ENCODE measurements at regions not wholly inside any gene's neighbourhood (a gene's known extent, or its start where the extent isn't known, plus 50 kb on each side); places are given as distances from the start of the nearest gene placed in this dataset.

- TF ChIP-seq, protein P1, sequence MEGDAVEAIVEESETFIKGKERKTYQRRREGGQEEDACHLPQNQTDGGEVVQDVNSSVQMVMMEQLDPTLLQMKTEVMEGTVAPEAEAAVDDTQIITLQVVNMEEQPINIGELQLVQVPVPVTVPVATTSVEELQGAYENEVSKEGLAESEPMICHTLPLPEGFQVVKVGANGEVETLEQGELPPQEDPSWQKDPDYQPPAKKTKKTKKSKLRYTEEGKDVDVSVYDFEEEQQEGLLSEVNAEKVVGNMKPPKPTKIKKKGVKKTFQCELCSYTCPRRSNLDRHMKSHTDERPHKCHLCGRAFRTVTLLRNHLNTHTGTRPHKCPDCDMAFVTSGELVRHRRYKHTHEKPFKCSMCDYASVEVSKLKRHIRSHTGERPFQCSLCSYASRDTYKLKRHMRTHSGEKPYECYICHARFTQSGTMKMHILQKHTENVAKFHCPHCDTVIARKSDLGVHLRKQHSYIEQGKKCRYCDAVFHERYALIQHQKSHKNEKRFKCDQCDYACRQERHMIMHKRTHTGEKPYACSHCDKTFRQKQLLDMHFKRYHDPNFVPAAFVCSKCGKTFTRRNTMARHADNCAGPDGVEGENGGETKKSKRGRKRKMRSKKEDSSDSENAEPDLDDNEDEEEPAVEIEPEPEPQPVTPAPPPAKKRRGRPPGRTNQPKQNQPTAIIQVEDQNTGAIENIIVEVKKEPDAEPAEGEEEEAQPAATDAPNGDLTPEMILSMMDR (IDR thresholded peaks at IDR 0.05; ENCODE audit: low read depth, low read length, missing control alignments) = no peak
- no peak overlapping the region for H3K4me3 ChIP-seq (ENCODE audit: low read depth, low read length)
- no peak for DNase-seq (ENCODE audit: low read depth)
Observed at GRCh38 chr1:238549137-238549536, 658.4 kb upstream of the ZP4 start.

GRCh38 chr1:238546118-238546517 is 655.4 kb upstream of the ZP4 start:
- H3K4me3 ChIP-seq (ENCODE audit: low read depth, low read length) = no peak overlapping the region
- TF ChIP-seq, protein P1 (IDR thresholded peaks at IDR 0.05; ENCODE audit: low read depth, low read length, missing control alignments) = no peak
- no peak for DNase-seq (ENCODE audit: low read depth)

DNA sequence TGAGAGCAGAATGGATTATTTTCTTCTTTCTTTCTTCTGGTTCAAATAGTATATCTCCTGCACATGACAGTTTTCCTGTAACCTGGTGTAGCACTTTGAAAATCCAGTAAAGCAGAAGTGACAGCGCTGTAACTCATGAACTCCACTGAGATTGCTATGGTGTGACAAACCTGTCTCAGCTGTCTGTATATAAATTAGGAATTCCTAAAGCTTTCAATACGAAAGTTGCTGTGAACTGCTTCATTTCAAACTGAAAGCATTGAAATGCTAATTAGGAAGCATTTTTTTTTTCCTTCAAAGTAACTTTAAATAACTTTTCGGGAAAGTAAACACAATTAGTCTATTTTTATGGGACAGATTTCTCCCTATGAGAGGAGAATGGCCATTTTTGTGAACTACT is 646.9 kb upstream of the ZP4 start:
- no peak overlapping the region for H3K4me3 ChIP-seq (ENCODE audit: low read depth, low read length)
- no peak for DNase-seq (ENCODE audit: low read depth)
- TF ChIP-seq, protein P1 (IDR thresholded peaks at IDR 0.05; ENCODE audit: low read depth, low read length, missing control alignments) = no peak

GRCh38 chr1:238530209-238530851 is 639.6 kb upstream of the ZP4 start:
- H3K4me3 ChIP-seq (ENCODE audit: low read depth, low read length) = no peak overlapping the region
- TF ChIP-seq, protein P1 (IDR thresholded peaks at IDR 0.05; ENCODE audit: low read depth, low read length, missing control alignments) = no peak
- DNase-seq (ENCODE audit: low read depth) = no peak

DNA sequence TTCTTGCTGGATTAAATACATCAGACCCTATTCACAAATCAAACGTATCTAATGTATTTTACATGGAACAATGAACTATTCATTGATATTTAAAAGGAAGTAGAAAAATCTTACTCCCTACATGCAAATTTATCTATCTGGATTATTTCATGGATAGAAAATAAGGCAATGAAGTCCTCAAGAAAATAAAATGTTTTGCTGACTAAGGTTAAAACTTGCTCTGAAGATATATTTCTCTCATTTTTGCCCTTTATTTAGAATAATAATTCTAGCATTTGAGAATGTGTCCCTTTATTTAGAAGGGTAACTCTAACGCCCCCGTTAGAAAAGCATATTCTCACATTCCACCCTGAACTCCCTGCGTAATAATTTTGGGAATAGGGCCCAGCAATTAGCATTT is 627.0 kb upstream of the ZP4 start:
- no peak overlapping the region for H3K4me3 ChIP-seq (ENCODE audit: low read depth, low read length)
- DNase-seq (ENCODE audit: low read depth) = no peak

GRCh38 chr1:238501290-238501689 is 610.6 kb upstream of the ZP4 start:
- H3K4me3 ChIP-seq (ENCODE audit: low read depth, low read length) = no peak overlapping the region
- DNase-seq (ENCODE audit: low read depth) = no peak
- TF ChIP-seq, protein P1 (IDR thresholded peaks at IDR 0.05; ENCODE audit: low read depth, low read length, missing control alignments) = no peak

More for the DNA sequence above, 627.0 kb upstream of the ZP4 start:
- TF ChIP-seq, protein P1 (IDR thresholded peaks at IDR 0.05; ENCODE audit: low read depth, low read length, missing control alignments) = no peak

DNA sequence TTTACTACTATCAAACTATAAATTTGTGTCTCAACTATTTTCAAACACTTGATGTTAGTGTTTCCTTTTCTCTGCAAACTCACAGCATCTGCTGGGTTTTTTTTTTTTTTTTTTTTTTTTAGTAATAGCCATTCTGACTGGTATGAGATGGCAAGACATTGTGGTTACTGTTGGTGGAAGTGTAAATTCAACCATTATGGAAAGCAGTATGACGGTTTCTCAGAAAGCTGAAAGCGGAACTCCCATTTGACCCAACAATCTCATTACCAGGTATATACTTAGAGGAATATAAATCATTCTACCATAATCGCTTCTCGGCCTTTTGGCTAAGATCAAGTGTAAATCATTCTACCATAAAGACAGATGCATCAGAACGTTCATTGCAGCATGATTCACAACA is 608.3 kb upstream of the ZP4 start:
- no peak overlapping the region for H3K4me3 ChIP-seq (ENCODE audit: low read depth, low read length)
- DNase-seq (ENCODE audit: low read depth) = no peak
- TF ChIP-seq, protein P1 (IDR thresholded peaks at IDR 0.05; ENCODE audit: low read depth, low read length, missing control alignments) = no peak
